ENCODE measurements at regions not wholly inside any gene's neighbourhood (a gene's known extent, or its start where the extent isn't known, plus 50 kb on each side); places are given as distances from the start of the nearest gene placed in this dataset.

DNA sequence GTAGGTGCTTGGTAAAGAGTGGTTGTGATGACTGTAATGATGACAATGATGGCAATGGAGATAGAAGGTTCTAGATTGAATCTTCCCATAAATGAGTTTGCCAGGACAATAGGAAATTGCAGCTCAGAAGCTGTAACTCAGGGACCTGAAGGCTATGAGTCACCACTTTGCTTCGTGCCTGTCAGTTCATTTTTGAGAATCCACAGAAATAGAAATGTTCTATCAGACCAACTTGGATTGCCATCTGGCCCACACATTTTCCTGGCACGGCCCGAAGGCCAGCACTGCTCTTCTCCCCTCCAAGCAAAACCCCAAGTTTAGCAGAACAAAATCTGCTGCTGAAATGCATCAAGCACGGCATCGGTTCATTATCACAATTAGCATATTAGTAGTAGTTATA is 1127.0 kb downstream of the BCL11B start:
- no peak for TF ChIP-seq EP300 (IDR thresholded peaks at IDR 0.05)
- TF ChIP-seq POLR2AphosphoS5 (IDR thresholded peaks at IDR 0.05), result no peak
- no peak for TF ChIP-seq CTCF (IDR thresholded peaks at IDR 0.05)

Measured in suprapubic skin (tissue), 4 donors.